G401 (cell line): ENCODE measurements at regions not wholly inside any gene's neighbourhood (a gene's known extent, or its start where the extent isn't known, plus 50 kb on each side); places are given as distances from the start of the nearest gene placed in this dataset.
"Not testable (repeated sequence)": the region's sequence is repeated elsewhere in the genome, so short reads cannot be mapped to it uniquely, and the experiment has no call there.

ENCODE experiments used
- DNase-seq: peaks from one replicate; pipeline ENCODE4 v3.0.0-alpha.2; 2015; ENCODE audit warnings: low spot score
- in situ Hi-C: cut with HindIII; loops from 2 replicates; pipeline ENCODE4 v1.10.0; 2016; ENCODE audit warnings: low sequenced_read_pairs, mixed read lengths

- no peak for DNase-seq
- in situ Hi-C loops = no loop called here
Observed at GRCh38 chr5:77874691-77875090, 98.6 kb upstream of the TBCA start.

GRCh38 chr5:77873239-77873638, 97.1 kb upstream of the TBCA start:
- in situ Hi-C loops = no loop called here
- no peak for DNase-seq

GRCh38 chr5:77871946-77872345, 95.8 kb upstream of the TBCA start:
- DNase-seq = no peak
- in situ Hi-C loops = no loop called here

- in situ Hi-C loops = no loop called here
- DNase-seq = no peak
Observed at GRCh38 chr5:77871016-77871415, 94.9 kb upstream of the TBCA start.

GRCh38 chr5:77869116-77869798, 93.1 kb upstream of the TBCA start:
- in situ Hi-C loops = no loop called here
- DNase-seq = no peak

GRCh38 chr5:77867914-77868313, 91.8 kb upstream of the TBCA start:
- DNase-seq = no peak
- in situ Hi-C loops = no loop called here

- DNase-seq = no peak
- in situ Hi-C loops = no loop called here
Observed at GRCh38 chr5:77867194-77867691, 91.1 kb upstream of the TBCA start.

- DNase-seq = no peak
- in situ Hi-C loops = no loop called here
Observed at GRCh38 chr5:77866198-77866597, 90.1 kb upstream of the TBCA start.

- in situ Hi-C loops = no loop called here
- no peak for DNase-seq
Observed at GRCh38 chr5:77864997-77865396, 88.9 kb upstream of the TBCA start.

GRCh38 chr5:77863181-77863580, 87.0 kb upstream of the TBCA start:
- no peak for DNase-seq
- in situ Hi-C loops = no loop called here

- in situ Hi-C loops = no loop called here
- no peak for DNase-seq
Observed at GRCh38 chr5:77861576-77861975, 85.4 kb upstream of the TBCA start.

GRCh38 chr5:77859306-77859705, 83.2 kb upstream of the TBCA start:
- no peak for DNase-seq
- in situ Hi-C loops = no loop called here

- in situ Hi-C loops, DNase-seq: not testable (repeated sequence)
Observed at GRCh38 chr5:77858678-77859077, 82.5 kb upstream of the TBCA start.

GRCh38 chr5:77855369-77855768, 79.2 kb upstream of the TBCA start:
- in situ Hi-C loops = no loop called here
- DNase-seq = no peak

GRCh38 chr5:77853353-77853907, 77.3 kb upstream of the TBCA start:
- in situ Hi-C loops = no loop called here
- DNase-seq = peak; percentile 46

- in situ Hi-C loops = no loop called here
- peak; percentile 78 for DNase-seq
Observed at GRCh38 chr5:77852514-77853352, 76.6 kb upstream of the TBCA start.

GRCh38 chr5:77852068-77852513, 76.0 kb upstream of the TBCA start:
- DNase-seq = peak; percentile 28
- in situ Hi-C loops = no loop called here

- peak; percentile 48 for DNase-seq
- in situ Hi-C loops = no loop called here
Observed at GRCh38 chr5:77851176-77852067, 75.3 kb upstream of the TBCA start.

- in situ Hi-C loops = no loop called here
- DNase-seq = no peak
Observed at GRCh38 chr5:77850536-77851175, 74.5 kb upstream of the TBCA start.
